A673 (cell line): ENCODE measurements at regions not wholly inside any gene's neighbourhood (a gene's known extent, or its start where the extent isn't known, plus 50 kb on each side); places are given as distances from the start of the nearest gene placed in this dataset.

Experiments
- CTCF ChIP-seq: fragments of 300-800, 200-600 bp; sonication (generic); conservative IDR thresholded peaks from 2 replicates; pipeline ENCODE4 v1.5.1; 2017; ENCODE audit warnings: low read depth, mild to moderate bottlenecking, antibody characterized with exemption, low read length, moderate library complexity, mixed read lengths
- EZH2 ChIP-seq: fragments of 200-600 bp; sonication (generic); IDR thresholded peaks from 2 replicates; pipeline ENCODE4 v1.6.1; 2017; ENCODE audit warnings: borderline replicate concordance, low read depth, mild to moderate bottlenecking, mixed read lengths, antibody characterized with exemption, low read length; ENCODE audit not compliant: poor library complexity, severe bottlenecking

- TF ChIP-seq CTCF (no peak), EZH2 (no peak)
Observed at GRCh38 chr4:81605271-81605670, 133.6 kb upstream of the RASGEF1B start.
